D721Med (cell line): ENCODE measurements at regions not wholly inside any gene's neighbourhood (a gene's known extent, or its start where the extent isn't known, plus 50 kb on each side); places are given as distances from the start of the nearest gene placed in this dataset.

Experiments used
- DNase-seq: peaks from one replicate; pipeline ENCODE4 v3.0.0; 2011; ENCODE audit warnings: low spot score; ENCODE audit not compliant: insufficient read length
- FAIRE-seq: peaks from 2 replicates; lab custom pipeline; 2011; peaks lifted over from hg19 to GRCh38; lab: Jason Lieb, UNC
- CTCF ChIP-seq: IDR thresholded peaks from 2 replicates; pipeline ENCODE4 v1.5.1; 2012; ENCODE audit warnings: mild to moderate bottlenecking, control low read depth; ENCODE audit not compliant: insufficient read depth; ENCODE audit errors: missing control alignments

DNA sequence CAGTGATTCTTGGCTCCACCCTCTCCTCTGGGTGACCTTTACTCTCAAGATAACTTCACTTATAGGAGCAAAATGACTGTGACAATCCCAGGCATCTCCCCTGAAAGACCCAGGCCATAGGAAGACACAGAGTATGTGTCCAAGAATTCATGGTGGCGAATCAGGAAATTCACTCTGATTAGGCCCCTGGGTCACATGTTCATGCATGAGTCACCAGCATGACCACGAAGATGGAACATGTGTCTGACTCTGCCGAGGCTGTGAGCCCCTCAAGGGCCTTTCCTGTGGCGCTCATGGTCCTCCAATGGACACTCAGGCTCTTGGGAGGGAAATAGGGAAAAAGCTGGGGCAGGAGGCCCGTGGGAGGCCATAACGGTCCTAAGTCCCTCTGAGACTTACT lies 74.0 kb upstream of the TEX51 start:
- FAIRE-seq (no peak), DNase-seq (no peak)
- no peak for TF ChIP-seq CTCF

- TF ChIP-seq CTCF = no peak
- FAIRE-seq = no peak
- DNase-seq = no peak
Observed at GRCh38 chr2:126825316-126825715, 73.4 kb upstream of the TEX51 start.

- FAIRE-seq (no peak), DNase-seq (no peak)
Observed at GRCh38 chr2:126826491-126826890, 72.2 kb upstream of the TEX51 start.

DNA sequence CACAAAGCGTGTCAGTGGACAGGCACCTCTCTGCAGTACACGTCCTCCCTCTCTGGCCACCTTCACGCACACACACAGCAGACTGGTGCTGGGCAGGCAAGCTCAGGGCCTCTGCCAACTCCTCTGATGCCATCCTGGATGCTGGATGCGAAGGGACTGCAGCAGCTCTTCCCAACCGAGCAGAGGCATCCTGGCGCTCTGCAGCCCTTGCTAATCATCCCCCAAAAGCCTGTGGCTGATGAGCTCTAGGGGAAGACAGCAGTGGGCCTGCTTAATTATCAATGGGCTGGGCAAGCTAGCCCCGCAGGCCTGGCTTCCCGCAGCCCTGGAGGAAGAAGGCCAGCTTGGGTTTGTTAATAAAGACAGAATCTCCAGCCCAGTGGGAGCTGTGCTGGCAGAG lies 71.3 kb upstream of the TEX51 start:
- no peak for DNase-seq
- no peak for TF ChIP-seq CTCF
- no peak for FAIRE-seq

More at GRCh38 chr2:126826491-126826890, 72.2 kb upstream of the TEX51 start:
- no peak for TF ChIP-seq CTCF

GRCh38 chr2:126828051-126828450 lies 70.6 kb upstream of the TEX51 start:
- no peak for TF ChIP-seq CTCF
- FAIRE-seq = no peak
- DNase-seq = no peak

- no peak for DNase-seq
- no peak for TF ChIP-seq CTCF
- FAIRE-seq = no peak
Observed at GRCh38 chr2:126828491-126828890, 70.2 kb upstream of the TEX51 start.

GRCh38 chr2:126831234-126832005 lies 67.3 kb upstream of the TEX51 start:
- no peak for DNase-seq
- no peak for FAIRE-seq
- TF ChIP-seq CTCF = no peak
